Skeletal muscle tissue (tissue), 3 donors: ENCODE measurements at regions not wholly inside any gene's neighbourhood (a gene's known extent, or its start where the extent isn't known, plus 50 kb on each side); places are given as distances from the start of the nearest gene placed in this dataset.

Experiments
- H3K27ac ChIP-seq: one replicate; pipeline ENCODE4 v1.7.0; 2013; ENCODE audit warnings: mild to moderate bottlenecking, low read depth, low read length, inconsistent platforms
- H3K27me3 ChIP-seq, 3 donors: one replicate each; pipeline ENCODE4 v1.7.0; 2013; ENCODE audit warnings: low read length in 3 of 3; ENCODE audit not compliant: control insufficient read depth in 3 of 3, insufficient read depth in 3 of 3
- H3K36me3 ChIP-seq, 3 donors: one replicate each; pipeline ENCODE4 v1.7.0; 2013; ENCODE audit warnings: low read length in 3 of 3; ENCODE audit not compliant: control insufficient read depth in 3 of 3, insufficient read depth in 3 of 3
- H3K4me1 ChIP-seq, 3 donors: one replicate each; pipeline ENCODE4 v1.7.0; 2013; ENCODE audit warnings: low read length in 3 of 3, mild to moderate bottlenecking in 3 of 3; ENCODE audit not compliant: control insufficient read depth in 3 of 3, insufficient read depth in 3 of 3
- H3K4me3 ChIP-seq, 3 donors: one replicate each; pipeline ENCODE4 v1.7.0; 2013; ENCODE audit warnings: low read length in 3 of 3
- H3K9ac ChIP-seq, 3 donors: one replicate each; pipeline ENCODE4 v1.7.0; 2013; ENCODE audit warnings: low read length in 3 of 3, mild to moderate bottlenecking in 3 of 3, moderate library complexity in 2 of 3, low read depth in 1 of 3
- H3K9me3 ChIP-seq, 3 donors: one replicate each; pipeline ENCODE4 v1.7.0; 2013; ENCODE audit warnings: low read length in 3 of 3; ENCODE audit not compliant: control insufficient read depth in 3 of 3
- donor health status: Osteomylitis.

- Histone ChIP-seq H3K9ac (no peak overlapping the region), H3K9me3 (no peaks in the 10 kb centered on the region), H3K4me3 (no peak overlapping the region), H3K27me3 (no peaks in the 10 kb centered on the region), H3K4me1 (no peaks in the 10 kb centered on the region), H3K36me3 (peaks cover 0 to 3% (median 0%) of the 10 kb centered on the region in 3 donors), H3K27ac (no peak overlapping the region)
These were observed 214.0 kb downstream of the CRPPA start for GRCh38 chr7:16207321-16207720.

- Histone ChIP-seq H3K4me3 (no peak overlapping the region), H3K36me3 (no peaks in the 10 kb centered on the region), H3K27ac (no peak overlapping the region), H3K9me3 (no peaks in the 10 kb centered on the region), H3K4me1 (no peaks in the 10 kb centered on the region), H3K9ac (no peak overlapping the region), H3K27me3 (no peaks in the 10 kb centered on the region)
These were observed 215.9 kb downstream of the CRPPA start for GRCh38 chr7:16205466-16205865.

GRCh38 chr7:16204953-16205352 lies 216.4 kb downstream of the CRPPA start:
- Histone ChIP-seq H3K36me3 (no peaks in the 10 kb centered on the region), H3K27me3 (no peaks in the 10 kb centered on the region), H3K9me3 (no peaks in the 10 kb centered on the region), H3K4me1 (no peaks in the 10 kb centered on the region), H3K9ac (no peak overlapping the region), H3K4me3 (no peak overlapping the region), H3K27ac (no peak overlapping the region)

- no peaks in the 10 kb centered on the region for H3K36me3 ChIP-seq
- H3K9ac ChIP-seq: no peak overlapping the region
- H3K9me3 ChIP-seq: no peaks in the 10 kb centered on the region
- H3K27me3 ChIP-seq: no peaks in the 10 kb centered on the region
- no peaks in the 10 kb centered on the region for H3K4me1 ChIP-seq
- no peak overlapping the region for H3K4me3 ChIP-seq
- H3K27ac ChIP-seq: no peak overlapping the region
These were observed 218.3 kb downstream of the CRPPA start for GRCh38 chr7:16203065-16203464.

- Histone ChIP-seq H3K36me3 (no peaks in the 10 kb centered on the region), H3K4me1 (no peaks in the 10 kb centered on the region), H3K9me3 (no peaks in the 10 kb centered on the region), H3K9ac (no peak overlapping the region), H3K27ac (no peak overlapping the region), H3K4me3 (no peak overlapping the region), H3K27me3 (no peaks in the 10 kb centered on the region)
These were observed 219.0 kb downstream of the CRPPA start for GRCh38 chr7:16202303-16202702.

- Histone ChIP-seq H3K36me3 (no peaks in the 10 kb centered on the region), H3K9me3 (no peaks in the 10 kb centered on the region), H3K4me3 (no peak overlapping the region), H3K9ac (no peak overlapping the region), H3K27ac (no peak overlapping the region), H3K4me1 (no peaks in the 10 kb centered on the region), H3K27me3 (no peaks in the 10 kb centered on the region)
These were observed 220.7 kb downstream of the CRPPA start for GRCh38 chr7:16200591-16200990.

- Histone ChIP-seq H3K9ac (no peak overlapping the region), H3K27ac (no peak overlapping the region), H3K4me3 (no peak overlapping the region), H3K36me3 (no peaks in the 10 kb centered on the region), H3K27me3 (no peaks in the 10 kb centered on the region), H3K9me3 (no peaks in the 10 kb centered on the region), H3K4me1 (no peaks in the 10 kb centered on the region)
These were observed 227.7 kb downstream of the CRPPA start for GRCh38 chr7:16193631-16194030.

- Histone ChIP-seq H3K9me3 (no peaks in the 10 kb centered on the region), H3K4me1 (no peaks in the 10 kb centered on the region), H3K27ac (no peak overlapping the region), H3K9ac (no peak overlapping the region), H3K36me3 (no peaks in the 10 kb centered on the region), H3K27me3 (no peaks in the 10 kb centered on the region), H3K4me3 (no peak overlapping the region)
These were observed 232.2 kb downstream of the CRPPA start for GRCh38 chr7:16189026-16189715.

GRCh38 chr7:16187131-16187530 lies 234.2 kb downstream of the CRPPA start:
- no peaks in the 10 kb centered on the region for H3K36me3 ChIP-seq
- no peak overlapping the region for H3K4me3 ChIP-seq
- H3K27me3 ChIP-seq: no peaks in the 10 kb centered on the region
- H3K27ac ChIP-seq: no peak overlapping the region
- no peaks in the 10 kb centered on the region for H3K4me1 ChIP-seq
- no peaks in the 10 kb centered on the region for H3K9me3 ChIP-seq
- H3K9ac ChIP-seq: no peak overlapping the region

GRCh38 chr7:16178585-16178984 lies 242.8 kb downstream of the CRPPA start:
- Histone ChIP-seq H3K4me1 (no peaks in the 10 kb centered on the region), H3K27ac (no peak overlapping the region), H3K9ac (no peak overlapping the region), H3K4me3 (no peak overlapping the region), H3K36me3 (no peaks in the 10 kb centered on the region), H3K9me3 (no peaks in the 10 kb centered on the region), H3K27me3 (no peaks in the 10 kb centered on the region)
